ENCODE measurements at regions not wholly inside any gene's neighbourhood (a gene's known extent, or its start where the extent isn't known, plus 50 kb on each side); places are given as distances from the start of the nearest gene placed in this dataset.
"Not testable (repeated sequence)": the region's sequence is repeated elsewhere in the genome, so short reads cannot be mapped to it uniquely, and the experiment has no call there.

GRCh38 chr4:152185786-152186550, 349.9 kb downstream of the FBXW7 start:
- no peak for DNase-seq (ENCODE audit: insufficient read length, low spot score)
- FAIRE-seq = peak; percentile 13
- no peak for TF ChIP-seq POU2F2 (IDR thresholded peaks at IDR 0.05; ENCODE audit: low read depth, low read length)
- no peak for TF ChIP-seq TAF1 (IDR thresholded peaks at IDR 0.05; ENCODE audit: low read depth, low read length)
- TF ChIP-seq POLR2AphosphoS5 (IDR thresholded peaks at IDR 0.05; ENCODE audit: low read depth, low read length) = no peak
- no peak for TF ChIP-seq SPI1 (IDR thresholded peaks at IDR 0.05; ENCODE audit: low read depth, low read length)
- TF ChIP-seq POLR2A (IDR thresholded peaks at IDR 0.05; ENCODE audit: low read depth, low read length) = no peak
- TF ChIP-seq PAX5 (IDR thresholded peaks at IDR 0.05; ENCODE audit: insufficient read depth, low read length, severe bottlenecking) = no peak

- DNase-seq (ENCODE audit: insufficient read length, low spot score) = no peak
- FAIRE-seq = no peak
- TF ChIP-seq TAF1 (IDR thresholded peaks at IDR 0.05; ENCODE audit: low read depth, low read length) (no peak), POU2F2 (IDR thresholded peaks at IDR 0.05; ENCODE audit: low read depth, low read length) (no peak), SPI1 (IDR thresholded peaks at IDR 0.05; ENCODE audit: low read depth, low read length) (no peak), PAX5 (IDR thresholded peaks at IDR 0.05; ENCODE audit: insufficient read depth, low read length, severe bottlenecking) (no peak), POLR2AphosphoS5 (IDR thresholded peaks at IDR 0.05; ENCODE audit: low read depth, low read length) (no peak), POLR2A (IDR thresholded peaks at IDR 0.05; ENCODE audit: low read depth, low read length) (no peak)
Observed at GRCh38 chr4:152181150-152181549, 354.7 kb downstream of the FBXW7 start.

DNA sequence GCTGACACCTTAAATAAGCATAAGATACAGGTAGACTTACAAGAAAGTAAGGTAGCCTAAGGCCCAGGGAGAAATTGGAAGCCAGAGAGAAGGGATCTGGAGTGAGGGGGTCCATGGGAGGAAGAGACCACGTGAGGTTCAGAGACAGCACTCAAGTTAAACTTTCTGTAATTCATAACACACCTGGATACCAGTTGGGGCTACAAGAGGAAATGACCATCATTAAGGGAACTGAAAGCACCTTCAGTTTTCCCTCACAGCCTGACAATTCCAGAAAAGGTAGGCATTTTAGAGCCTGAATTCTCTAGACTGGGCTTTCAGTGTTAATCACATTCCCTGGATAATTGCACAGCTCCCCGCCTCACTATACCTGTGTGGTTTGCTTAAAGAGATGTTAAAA, 355.5 kb downstream of the FBXW7 start:
- TF ChIP-seq POLR2A (IDR thresholded peaks at IDR 0.05; ENCODE audit: low read depth, low read length) (no peak), SPI1 (IDR thresholded peaks at IDR 0.05; ENCODE audit: low read depth, low read length) (peak; percentile 81)
- FAIRE-seq (no peak), DNase-seq (ENCODE audit: insufficient read length, low spot score) (no peak)

GRCh38 chr4:152177538-152177937, 358.4 kb downstream of the FBXW7 start:
- not testable (repeated sequence) for FAIRE-seq

GRCh38 chr4:152176627-152177214, 359.2 kb downstream of the FBXW7 start:
- no peak for FAIRE-seq
- TF ChIP-seq POLR2AphosphoS5 (IDR thresholded peaks at IDR 0.05; ENCODE audit: low read depth, low read length) (no peak), PAX5 (IDR thresholded peaks at IDR 0.05; ENCODE audit: insufficient read depth, low read length, severe bottlenecking) (no peak), POLR2A (IDR thresholded peaks at IDR 0.05; ENCODE audit: low read depth, low read length) (no peak), TAF1 (IDR thresholded peaks at IDR 0.05; ENCODE audit: low read depth, low read length) (no peak), SPI1 (IDR thresholded peaks at IDR 0.05; ENCODE audit: low read depth, low read length) (no peak), POU2F2 (IDR thresholded peaks at IDR 0.05; ENCODE audit: low read depth, low read length) (no peak)
- DNase-seq (ENCODE audit: insufficient read length, low spot score) = no peak

More at GRCh38 chr4:152177538-152177937, 358.4 kb downstream of the FBXW7 start:
- DNase-seq (ENCODE audit: insufficient read length, low spot score) = not testable (repeated sequence)

- DNase-seq (ENCODE audit: insufficient read length, low spot score) = no peak
- no peak for TF ChIP-seq TAF1 (IDR thresholded peaks at IDR 0.05; ENCODE audit: low read depth, low read length)
- no peak for TF ChIP-seq PAX5 (IDR thresholded peaks at IDR 0.05; ENCODE audit: insufficient read depth, low read length, severe bottlenecking)
- TF ChIP-seq POLR2AphosphoS5 (IDR thresholded peaks at IDR 0.05; ENCODE audit: low read depth, low read length) = no peak
- TF ChIP-seq SPI1 (IDR thresholded peaks at IDR 0.05; ENCODE audit: low read depth, low read length) = no peak
- no peak for TF ChIP-seq POU2F2 (IDR thresholded peaks at IDR 0.05; ENCODE audit: low read depth, low read length)
- TF ChIP-seq POLR2A (IDR thresholded peaks at IDR 0.05; ENCODE audit: low read depth, low read length) = no peak
- no peak for FAIRE-seq
Observed at GRCh38 chr4:152175586-152175985, 360.3 kb downstream of the FBXW7 start.

GRCh38 chr4:152172146-152172545, 363.7 kb downstream of the FBXW7 start:
- no peak for FAIRE-seq
- DNase-seq (ENCODE audit: insufficient read length, low spot score) = no peak

GRCh38 chr4:152171556-152171955, 364.3 kb downstream of the FBXW7 start:
- FAIRE-seq = no peak
- TF ChIP-seq POU2F2 (IDR thresholded peaks at IDR 0.05; ENCODE audit: low read depth, low read length) (no peak), TAF1 (IDR thresholded peaks at IDR 0.05; ENCODE audit: low read depth, low read length) (no peak), SPI1 (IDR thresholded peaks at IDR 0.05; ENCODE audit: low read depth, low read length) (no peak), POLR2AphosphoS5 (IDR thresholded peaks at IDR 0.05; ENCODE audit: low read depth, low read length) (no peak), PAX5 (IDR thresholded peaks at IDR 0.05; ENCODE audit: insufficient read depth, low read length, severe bottlenecking) (no peak), POLR2A (IDR thresholded peaks at IDR 0.05; ENCODE audit: low read depth, low read length) (no peak)
- DNase-seq (ENCODE audit: insufficient read length, low spot score) = no peak

More at GRCh38 chr4:152172146-152172545, 363.7 kb downstream of the FBXW7 start:
- TF ChIP-seq POLR2A (IDR thresholded peaks at IDR 0.05; ENCODE audit: low read depth, low read length) (no peak), TAF1 (IDR thresholded peaks at IDR 0.05; ENCODE audit: low read depth, low read length) (no peak), SPI1 (IDR thresholded peaks at IDR 0.05; ENCODE audit: low read depth, low read length) (no peak), POU2F2 (IDR thresholded peaks at IDR 0.05; ENCODE audit: low read depth, low read length) (no peak), PAX5 (IDR thresholded peaks at IDR 0.05; ENCODE audit: insufficient read depth, low read length, severe bottlenecking) (no peak), POLR2AphosphoS5 (IDR thresholded peaks at IDR 0.05; ENCODE audit: low read depth, low read length) (no peak)

GRCh38 chr4:152169683-152170082, 366.2 kb downstream of the FBXW7 start:
- no peak for DNase-seq (ENCODE audit: insufficient read length, low spot score)
- FAIRE-seq = no peak
- no peak for TF ChIP-seq POU2F2 (IDR thresholded peaks at IDR 0.05; ENCODE audit: low read depth, low read length)
- TF ChIP-seq TAF1 (IDR thresholded peaks at IDR 0.05; ENCODE audit: low read depth, low read length) = no peak
- no peak for TF ChIP-seq SPI1 (IDR thresholded peaks at IDR 0.05; ENCODE audit: low read depth, low read length)
- TF ChIP-seq POLR2A (IDR thresholded peaks at IDR 0.05; ENCODE audit: low read depth, low read length) = no peak
- TF ChIP-seq PAX5 (IDR thresholded peaks at IDR 0.05; ENCODE audit: insufficient read depth, low read length, severe bottlenecking) = no peak
- TF ChIP-seq POLR2AphosphoS5 (IDR thresholded peaks at IDR 0.05; ENCODE audit: low read depth, low read length) = no peak

Data from GM12891 (cell line).